ENCODE measurements at regions not wholly inside any gene's neighbourhood (a gene's known extent, or its start where the extent isn't known, plus 50 kb on each side); places are given as distances from the start of the nearest gene placed in this dataset.
"Not testable (repeated sequence)": the region's sequence is repeated elsewhere in the genome, so short reads cannot be mapped to it uniquely, and the experiment has no call there.

- H3K4me3 ChIP-seq (ENCODE audit: low read depth, low read length) = no peak overlapping the region
- TF ChIP-seq CTCF (IDR thresholded peaks at IDR 0.05; ENCODE audit: insufficient read depth, low read depth, low read length, missing control alignments) = no peak
- no peak for DNase-seq (ENCODE audit: low read depth)
These were observed 136.6 kb downstream of the AHR start for GRCh38 chr7:17434841-17435692.

GRCh38 chr7:17436126-17436525, 137.7 kb downstream of the AHR start:
- no peak overlapping the region for H3K4me3 ChIP-seq (ENCODE audit: low read depth, low read length)
- DNase-seq (ENCODE audit: low read depth) = no peak

DNA sequence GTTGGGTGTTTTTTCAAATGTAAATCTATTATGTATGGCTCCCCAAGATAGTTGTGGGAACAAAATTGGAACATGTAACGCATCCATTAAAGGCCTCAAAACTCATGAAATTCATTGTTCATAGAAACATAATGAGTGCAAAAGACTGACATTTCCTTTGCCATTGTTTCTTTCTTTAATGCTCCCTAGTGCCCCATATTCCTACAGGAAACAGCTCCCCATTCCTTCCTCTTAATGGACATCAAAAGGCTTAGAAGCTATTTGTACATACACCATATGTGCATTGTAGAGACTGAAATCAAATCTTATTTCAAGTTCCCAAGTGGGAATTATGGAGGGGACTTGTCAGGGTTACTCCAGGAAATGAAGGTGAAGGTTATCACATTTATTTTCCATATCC, 139.1 kb downstream of the AHR start:
- TF ChIP-seq CTCF (IDR thresholded peaks at IDR 0.05; ENCODE audit: insufficient read depth, low read depth, low read length, missing control alignments) = no peak
- H3K4me3 ChIP-seq (ENCODE audit: low read depth, low read length) = no peak overlapping the region

More at GRCh38 chr7:17436126-17436525, 137.7 kb downstream of the AHR start:
- no peak for TF ChIP-seq CTCF (IDR thresholded peaks at IDR 0.05; ENCODE audit: insufficient read depth, low read depth, low read length, missing control alignments)

GRCh38 chr7:17440025-17440784, 141.8 kb downstream of the AHR start:
- DNase-seq (ENCODE audit: low read depth); H3K4me3 ChIP-seq (ENCODE audit: low read depth, low read length): not testable (repeated sequence)

More for the DNA sequence above, 139.1 kb downstream of the AHR start:
- DNase-seq (ENCODE audit: low read depth) = no peak

- no peak for DNase-seq (ENCODE audit: low read depth)
- no peak for TF ChIP-seq CTCF (IDR thresholded peaks at IDR 0.05; ENCODE audit: insufficient read depth, low read depth, low read length, missing control alignments)
- H3K4me3 ChIP-seq (ENCODE audit: low read depth, low read length) = no peak overlapping the region
These were observed 142.4 kb downstream of the AHR start for GRCh38 chr7:17440831-17441230.

GRCh38 chr7:17441557-17441956, 143.1 kb downstream of the AHR start:
- H3K4me3 ChIP-seq (ENCODE audit: low read depth, low read length) = no peak overlapping the region
- no peak for DNase-seq (ENCODE audit: low read depth)
- TF ChIP-seq CTCF (IDR thresholded peaks at IDR 0.05; ENCODE audit: insufficient read depth, low read depth, low read length, missing control alignments) = no peak

GRCh38 chr7:17444151-17444550, 145.7 kb downstream of the AHR start:
- no peak overlapping the region for H3K4me3 ChIP-seq (ENCODE audit: low read depth, low read length)
- no peak for TF ChIP-seq CTCF (IDR thresholded peaks at IDR 0.05; ENCODE audit: insufficient read depth, low read depth, low read length, missing control alignments)
- no peak for DNase-seq (ENCODE audit: low read depth)

Data from GM12865 (cell line).